HL-60/S4 treated with retinoic acid at 250 ng/mL for 4 days and 3 days (cell line): ENCODE measurements at regions not wholly inside any gene's neighbourhood (a gene's known extent, or its start where the extent isn't known, plus 50 kb on each side); places are given as distances from the start of the nearest gene placed in this dataset.

Experiments used
- in situ Hi-C: fragments of 300-500 bp; cut with MboI; formaldehyde crosslinking; loops from 2 replicates; pipeline ENCODE4 v1.7.0; 2022; ENCODE audit warnings: low sequenced_read_pairs

GRCh38 chr5:125263356-125263755, 516.9 kb upstream of the ZNF608 start:
- in situ Hi-C loops = no loop called here

GRCh38 chr5:125266106-125266505, 519.7 kb upstream of the ZNF608 start:
- in situ Hi-C loops = no loop called here

GRCh38 chr5:125267636-125268248, 521.3 kb upstream of the ZNF608 start:
- in situ Hi-C loops = no loop called here

- in situ Hi-C loops = no loop called here
These were observed 523.5 kb upstream of the ZNF608 start for GRCh38 chr5:125269926-125270325.

GRCh38 chr5:125272357-125272756, 525.9 kb upstream of the ZNF608 start:
- in situ Hi-C loops = no loop called here

- in situ Hi-C loops = no loop called here
These were observed 527.8 kb upstream of the ZNF608 start for GRCh38 chr5:125274211-125274610.

- in situ Hi-C loops = no loop called here
These were observed 528.7 kb upstream of the ZNF608 start for GRCh38 chr5:125274938-125275724.

- in situ Hi-C loops = no loop called here
These were observed 529.3 kb upstream of the ZNF608 start for GRCh38 chr5:125275725-125276090.

GRCh38 chr5:125276096-125276495, 529.7 kb upstream of the ZNF608 start:
- in situ Hi-C loops = no loop called here

GRCh38 chr5:125277494-125278154, 531.2 kb upstream of the ZNF608 start:
- in situ Hi-C loops = no loop called here

- in situ Hi-C loops = no loop called here
These were observed 532.3 kb upstream of the ZNF608 start for GRCh38 chr5:125278711-125279110.

GRCh38 chr5:125281667-125282066, 535.2 kb upstream of the ZNF608 start:
- in situ Hi-C loops = no loop called here

GRCh38 chr5:125283372-125283771, 536.9 kb upstream of the ZNF608 start:
- in situ Hi-C loops = no loop called here

GRCh38 chr5:125286271-125286670, 539.8 kb upstream of the ZNF608 start:
- in situ Hi-C loops = no loop called here

GRCh38 chr5:125289606-125290005, 543.2 kb upstream of the ZNF608 start:
- in situ Hi-C loops = no loop called here

- in situ Hi-C loops = no loop called here
These were observed 544.5 kb upstream of the ZNF608 start for GRCh38 chr5:125290935-125291334.

- in situ Hi-C loops = no loop called here
These were observed 545.0 kb upstream of the ZNF608 start for GRCh38 chr5:125291447-125291846.

- in situ Hi-C loops = no loop called here
These were observed 546.8 kb upstream of the ZNF608 start for GRCh38 chr5:125293223-125293622.

- in situ Hi-C loops = no loop called here
These were observed 547.3 kb upstream of the ZNF608 start for GRCh38 chr5:125293726-125294125.

- in situ Hi-C loops = no loop called here
These were observed 548.4 kb upstream of the ZNF608 start for GRCh38 chr5:125294844-125295243.

- in situ Hi-C loops = no loop called here
These were observed 549.0 kb upstream of the ZNF608 start for GRCh38 chr5:125295405-125295872.

- in situ Hi-C loops = no loop called here
These were observed 551.8 kb upstream of the ZNF608 start for GRCh38 chr5:125298258-125298657.
